Endometrial microvascular endothelial cells (primary cell): ENCODE measurements at regions not wholly inside any gene's neighbourhood (a gene's known extent, or its start where the extent isn't known, plus 50 kb on each side); places are given as distances from the start of the nearest gene placed in this dataset.
"Not testable (repeated sequence)": the region's sequence is repeated elsewhere in the genome, so short reads cannot be mapped to it uniquely, and the experiment has no call there.

Source experiments
- in situ Hi-C: cut with HindIII; loops from 2 replicates; pipeline ENCODE4 v1.10.0; 2017; ENCODE audit warnings: low sequenced_read_pairs, low pct_unique_long_range_greater_than_20kb; ENCODE audit errors: inconsistent ontology term

- in situ Hi-C loops, result no loop called here
Observed at GRCh38 chr7:25732766-25733217, 419.2 kb upstream of the NFE2L3 start.

GRCh38 chr7:25735674-25736242 lies 416.2 kb upstream of the NFE2L3 start:
- in situ Hi-C loops, result no loop called here

- in situ Hi-C loops, result no loop called here
Observed at GRCh38 chr7:25738528-25738927, 413.5 kb upstream of the NFE2L3 start.

GRCh38 chr7:25739143-25739542 lies 412.9 kb upstream of the NFE2L3 start:
- in situ Hi-C loops, result no loop called here

GRCh38 chr7:25742316-25742715 lies 409.7 kb upstream of the NFE2L3 start:
- in situ Hi-C loops, result no loop called here

- in situ Hi-C loops, result not testable (repeated sequence)
Observed at GRCh38 chr7:25743670-25744451, 408.1 kb upstream of the NFE2L3 start.

GRCh38 chr7:25750744-25751508 lies 401.1 kb upstream of the NFE2L3 start:
- in situ Hi-C loops, result no loop called here

- in situ Hi-C loops, result no loop called here
Observed at GRCh38 chr7:25752154-25752553, 399.8 kb upstream of the NFE2L3 start.

GRCh38 chr7:25752967-25753791 lies 398.8 kb upstream of the NFE2L3 start:
- in situ Hi-C loops, result no loop called here

GRCh38 chr7:25753837-25754236 lies 398.2 kb upstream of the NFE2L3 start:
- in situ Hi-C loops, result no loop called here

GRCh38 chr7:25754333-25754732 lies 397.7 kb upstream of the NFE2L3 start:
- in situ Hi-C loops, result no loop called here

- in situ Hi-C loops, result no loop called here
Observed at GRCh38 chr7:25754751-25755150, 397.2 kb upstream of the NFE2L3 start.

GRCh38 chr7:25756601-25757000 lies 395.4 kb upstream of the NFE2L3 start:
- in situ Hi-C loops, result no loop called here

GRCh38 chr7:25758559-25758958 lies 393.4 kb upstream of the NFE2L3 start:
- in situ Hi-C loops, result no loop called here

- in situ Hi-C loops, result no loop called here
Observed at GRCh38 chr7:25759286-25759685, 392.7 kb upstream of the NFE2L3 start.

- in situ Hi-C loops, result no loop called here
Observed at GRCh38 chr7:25759748-25760147, 392.2 kb upstream of the NFE2L3 start.

GRCh38 chr7:25762511-25763462 lies 389.2 kb upstream of the NFE2L3 start:
- in situ Hi-C loops, result no loop called here

- in situ Hi-C loops, result no loop called here
Observed at GRCh38 chr7:25763463-25763860, 388.5 kb upstream of the NFE2L3 start.
